ENCODE measurements at regions not wholly inside any gene's neighbourhood (a gene's known extent, or its start where the extent isn't known, plus 50 kb on each side); places are given as distances from the start of the nearest gene placed in this dataset.

- H3K9ac ChIP-seq (ENCODE audit: low read depth, low read length): no peak overlapping the region
- H2AFZ ChIP-seq (replicated peaks; ENCODE audit: low read length, poor library complexity): no peak overlapping the region
- BruUV-seq (replicated peaks): no TSS peak
- in situ Hi-C loops (cut with MboI; ENCODE audit: low sequenced_read_pairs) (no loop called here), dilution Hi-C loops (cut with HindIII; ENCODE audit: low sequenced_read_pairs, unreplicated experiment) (no loop called here), intact Hi-C loops (cut with micrococcal nuclease) (no loop called here)
- no peak overlapping the region for H3K14ac ChIP-seq (replicated peaks; ENCODE audit: low read depth, low read length)
- no peaks in the 10 kb centered on the region for H3K27me3 ChIP-seq (ENCODE audit: control insufficient read depth, insufficient read depth, low read length)
- H3K4me1 ChIP-seq (ENCODE audit: control insufficient read depth, insufficient read depth, low read length): no peaks in the 10 kb centered on the region
- H3K4me2 ChIP-seq (ENCODE audit: low read depth, low read length): no peak overlapping the region
- H2BK15ac ChIP-seq (ENCODE audit: low read depth, low read length): no peak overlapping the region
- TF ChIP-seq MXI1 (IDR thresholded peaks at IDR 0.05; ENCODE audit: borderline replicate concordance, low read depth, low read length) (no peak), CHD1 (IDR thresholded peaks at IDR 0.05; ENCODE audit: low read depth, low read length) (no peak), SMC3 (IDR thresholded peaks at IDR 0.05; ENCODE audit: low read depth, low read length) (no peak), CEBPB (IDR thresholded peaks at IDR 0.05; ENCODE audit: low read depth, low read length) (no peak), ELK1 (IDR thresholded peaks at IDR 0.05; ENCODE audit: borderline replicate concordance, low read depth, low read length) (no peak), FOS (IDR thresholded peaks at IDR 0.05; ENCODE audit: low read depth, low read length) (no peak), CTCF (conservative IDR thresholded peaks at IDR 0.05; ENCODE audit: low read depth, low read length) (no peak), USF2 (IDR thresholded peaks at IDR 0.05; ENCODE audit: low read depth, low read length) (no peak), RCOR1 (IDR thresholded peaks at IDR 0.05; ENCODE audit: insufficient replicate concordance, low read length) (no peak), POLR2A (IDR thresholded peaks at IDR 0.05; ENCODE audit: low read depth, low read length) (no peak), NFE2L2 (IDR thresholded peaks at IDR 0.05; ENCODE audit: low read depth, low read length) (no peak), MAZ (IDR thresholded peaks at IDR 0.05; ENCODE audit: borderline replicate concordance, low read depth, low read length) (no peak), BHLHE40 (IDR thresholded peaks at IDR 0.05; ENCODE audit: low read depth, low read length) (no peak), RFX5 (IDR thresholded peaks at IDR 0.05; ENCODE audit: low read depth, low read length) (no peak)
- H3K18ac ChIP-seq (ENCODE audit: low read depth, low read length): no peak overlapping the region
- H3K4me3 ChIP-seq (ENCODE audit: insufficient read depth, low read depth, low read length): no peak overlapping the region
- H4K8ac ChIP-seq (ENCODE audit: low read depth in 2 of 2, low read length in 2 of 2): no peak overlapping the region
- 60% methylated on average over 1 of the region's 3 CpGs; no CpG with 5 or more reads in 1 of the 2 experiments for WGBS, 2 experiments (ENCODE audit: extremely low coverage in 2 of 2, insufficient read length in 1 of 2)
- no peak overlapping the region for H3K23ac ChIP-seq (ENCODE audit: low read depth, low read length)
- ChIA-PET POLR2A (ENCODE audit: unreplicated experiment) (no interaction called here), CTCF (no interaction called here)
- peaks cover 3% of the 10 kb centered on the region; the same call in 1 of the 2 replicates for H3K9me3 ChIP-seq (ENCODE audit: control insufficient read depth, insufficient read depth, low read length)
- no peak overlapping the region for H4K91ac ChIP-seq (ENCODE audit: insufficient read depth, low read depth, low read length)
- no peak overlapping the region for H3K56ac ChIP-seq (ENCODE audit: extremely low read depth, insufficient read depth, low read length)
- H3K9me1 ChIP-seq (ENCODE audit: insufficient read depth, low read length): no peaks in the 10 kb centered on the region
- DNase-seq (no peak), ATAC-seq (ENCODE audit: low read depth) (no peak)
- no peaks in the 10 kb centered on the region for H3K79me1 ChIP-seq (ENCODE audit: low read depth in 1 of 2, low read length in 2 of 2)
- H2BK120ac ChIP-seq (ENCODE audit: low read depth, low read length): no peak overlapping the region
- H4K20me1 ChIP-seq (ENCODE audit: insufficient read depth, low read length): no peaks in the 10 kb centered on the region
- H3K4ac ChIP-seq (ENCODE audit: low read depth, low read length): no peak overlapping the region
- H2AK9ac ChIP-seq (replicated peaks; ENCODE audit: low read depth, low read length, poor library complexity): no peak overlapping the region
- H4K5ac ChIP-seq (ENCODE audit: low read depth, low read length): no peak overlapping the region
- H2AK5ac ChIP-seq (ENCODE audit: low read depth, low read length): no peak overlapping the region
- H2BK5ac ChIP-seq (ENCODE audit: low read depth, low read length, poor library complexity, severe bottlenecking): no peak overlapping the region
- no peak overlapping the region for H3K27ac ChIP-seq (ENCODE audit: insufficient read depth, low read length)
- H2BK20ac ChIP-seq (ENCODE audit: low read depth, low read length): no peak overlapping the region
- no peaks in the 10 kb centered on the region for H3K36me3 ChIP-seq (ENCODE audit: control insufficient read depth, insufficient read depth, low read length)
Measured at GRCh38 chr2:125559186-125559585, 1096.8 kb upstream of the GYPC start.

Measured in IMR-90 (cell line).